Stimulated activated CD4-positive, alpha-beta T cell treated with anti-CD3 and anti-CD28 coated beads, Interleukin-1b, Interleukin-23, amount 100 ng/mL, for 24 hours (primary cell): ENCODE measurements at regions not wholly inside any gene's neighbourhood (a gene's known extent, or its start where the extent isn't known, plus 50 kb on each side); places are given as distances from the start of the nearest gene placed in this dataset.

Source experiments
- DNase-seq, 4 experiments: peaks; one replicate each; pipeline ENCODE4 v3.0.0-alpha.2; 2020; ENCODE audit warnings: low read depth in 4 of 4, low spot score in 1 of 4

- DNase-seq = no peak
These were observed 206.3 kb downstream of the SNX19 start for GRCh38 chr11:130710021-130710420.

GRCh38 chr11:130710497-130711012, 205.7 kb downstream of the SNX19 start:
- no peak for DNase-seq

- DNase-seq = no peak
These were observed 205.1 kb downstream of the SNX19 start for GRCh38 chr11:130711193-130711592.

GRCh38 chr11:130712480-130712879, 203.8 kb downstream of the SNX19 start:
- DNase-seq = no peak

- DNase-seq = no peak
These were observed 201.0 kb downstream of the SNX19 start for GRCh38 chr11:130715085-130715876.

- DNase-seq = no peak
These were observed 200.4 kb downstream of the SNX19 start for GRCh38 chr11:130715877-130716220.

- DNase-seq = no peak
These were observed 198.2 kb downstream of the SNX19 start for GRCh38 chr11:130718120-130718519.

GRCh38 chr11:130719220-130719915, 196.9 kb downstream of the SNX19 start:
- DNase-seq = no peak

- DNase-seq = no peak
These were observed 195.9 kb downstream of the SNX19 start for GRCh38 chr11:130720232-130721022.

- no peak for DNase-seq
These were observed 195.1 kb downstream of the SNX19 start for GRCh38 chr11:130721023-130721681.

GRCh38 chr11:130721736-130722135, 194.5 kb downstream of the SNX19 start:
- DNase-seq = no peak

GRCh38 chr11:130722401-130722800, 193.9 kb downstream of the SNX19 start:
- DNase-seq = no peak

GRCh38 chr11:130725421-130726233, 190.7 kb downstream of the SNX19 start:
- no peak for DNase-seq

GRCh38 chr11:130726234-130727037, 189.8 kb downstream of the SNX19 start:
- no peak for DNase-seq

- no peak for DNase-seq
These were observed 188.8 kb downstream of the SNX19 start for GRCh38 chr11:130727157-130728119.

GRCh38 chr11:130728185-130729180, 187.8 kb downstream of the SNX19 start:
- DNase-seq = no peak

GRCh38 chr11:130729193-130729592, 187.1 kb downstream of the SNX19 start:
- DNase-seq = no peak
